Osteoblast (primary cell): ENCODE measurements at regions not wholly inside any gene's neighbourhood (a gene's known extent, or its start where the extent isn't known, plus 50 kb on each side); places are given as distances from the start of the nearest gene placed in this dataset.

Experiments
- DNase-seq: peaks from one replicate; pipeline ENCODE4 v3.0.0; 2011; ENCODE audit warnings: low spot score, mixed read lengths; ENCODE audit not compliant: insufficient read length; ENCODE audit errors: missing footprints
- H2AFZ ChIP-seq: 2 replicates; pipeline ENCODE4 v1.6.0; 2011; ENCODE audit warnings: mild to moderate bottlenecking, low read length
- H3K27ac ChIP-seq: 2 replicates; pipeline ENCODE4 v1.5.1; 2011; ENCODE audit warnings: mild to moderate bottlenecking, low read depth, low read length, moderate library complexity
- H3K27me3 ChIP-seq: 2 replicates; pipeline ENCODE4 v1.6.0; 2012; ENCODE audit warnings: mild to moderate bottlenecking, control low read depth, inconsistent platforms, low read length, moderate library complexity; ENCODE audit not compliant: insufficient read depth
- H3K36me3 ChIP-seq: 2 replicates; pipeline ENCODE4 v1.5.1; 2011; ENCODE audit warnings: mild to moderate bottlenecking, low read length, control low read depth, moderate library complexity; ENCODE audit not compliant: insufficient read depth
- H3K4me1 ChIP-seq: 2 replicates; pipeline ENCODE4 v1.5.1; 2011; ENCODE audit warnings: mild to moderate bottlenecking, low read length, control low read depth, moderate library complexity; ENCODE audit not compliant: insufficient read depth
- H3K4me2 ChIP-seq: 2 replicates; pipeline ENCODE4 v1.6.0; 2011; ENCODE audit warnings: mild to moderate bottlenecking, low read length; ENCODE audit not compliant: insufficient read depth
- H3K4me3 ChIP-seq: fragments of 200-600 bp; sonication (generic); 3 replicates; pipeline ENCODE4 v1.5.1; 2012; ENCODE audit warnings: mild to moderate bottlenecking, low read length, inconsistent platforms; ENCODE audit not compliant: insufficient read depth
- H3K79me2 ChIP-seq: 2 replicates; pipeline ENCODE4 v1.6.0; 2012; ENCODE audit warnings: mild to moderate bottlenecking, low read length, control low read depth, inconsistent platforms; ENCODE audit not compliant: insufficient read depth
- H3K9me3 ChIP-seq: 2 replicates; pipeline ENCODE4 v1.5.1; 2011; ENCODE audit warnings: low read depth, low read length, control low read depth
- H4K20me1 ChIP-seq: 2 replicates; pipeline ENCODE4 v1.6.0; 2012; ENCODE audit warnings: mild to moderate bottlenecking, low read length, control low read depth; ENCODE audit not compliant: insufficient read depth
- TF ChIP-seq, protein P1 (sequence below): IDR thresholded peaks from 2 replicates; pipeline ENCODE4 v1.5.1; 2011; ENCODE audit warnings: mild to moderate bottlenecking, low read depth, low read length, moderate library complexity; ENCODE audit errors: extremely low read depth

DNA sequence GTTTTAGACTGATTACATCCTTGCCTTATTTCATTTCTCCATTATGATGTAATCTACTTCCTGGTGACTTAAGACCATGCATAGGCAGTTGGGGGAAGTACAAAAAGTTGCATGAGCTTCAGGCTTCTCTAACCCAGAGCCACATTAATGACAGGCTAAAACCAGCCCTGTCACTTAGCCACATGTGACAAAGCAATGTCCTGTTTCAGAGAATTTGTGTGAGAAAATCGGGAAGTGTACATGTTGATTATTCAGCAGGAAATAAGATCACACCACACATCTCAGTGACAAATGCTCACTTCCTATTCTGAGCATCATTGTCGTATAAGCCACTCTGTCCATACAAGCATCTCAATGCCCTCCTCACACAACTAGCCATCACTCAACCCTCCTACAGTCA, 98.5 kb upstream of the MAGEB16 start:
- no peak overlapping the region for H3K4me2 ChIP-seq
- no peak overlapping the region for H3K27ac ChIP-seq
- no peak overlapping the region for H2AFZ ChIP-seq
- peak; percentile 62 for DNase-seq
- no peaks in the 10 kb centered on the region for H3K36me3 ChIP-seq
- no peaks in the 10 kb centered on the region for H3K9me3 ChIP-seq
- H4K20me1 ChIP-seq, result no peaks in the 10 kb centered on the region
- no peak overlapping the region for H3K4me3 ChIP-seq
- TF ChIP-seq, protein P1, sequence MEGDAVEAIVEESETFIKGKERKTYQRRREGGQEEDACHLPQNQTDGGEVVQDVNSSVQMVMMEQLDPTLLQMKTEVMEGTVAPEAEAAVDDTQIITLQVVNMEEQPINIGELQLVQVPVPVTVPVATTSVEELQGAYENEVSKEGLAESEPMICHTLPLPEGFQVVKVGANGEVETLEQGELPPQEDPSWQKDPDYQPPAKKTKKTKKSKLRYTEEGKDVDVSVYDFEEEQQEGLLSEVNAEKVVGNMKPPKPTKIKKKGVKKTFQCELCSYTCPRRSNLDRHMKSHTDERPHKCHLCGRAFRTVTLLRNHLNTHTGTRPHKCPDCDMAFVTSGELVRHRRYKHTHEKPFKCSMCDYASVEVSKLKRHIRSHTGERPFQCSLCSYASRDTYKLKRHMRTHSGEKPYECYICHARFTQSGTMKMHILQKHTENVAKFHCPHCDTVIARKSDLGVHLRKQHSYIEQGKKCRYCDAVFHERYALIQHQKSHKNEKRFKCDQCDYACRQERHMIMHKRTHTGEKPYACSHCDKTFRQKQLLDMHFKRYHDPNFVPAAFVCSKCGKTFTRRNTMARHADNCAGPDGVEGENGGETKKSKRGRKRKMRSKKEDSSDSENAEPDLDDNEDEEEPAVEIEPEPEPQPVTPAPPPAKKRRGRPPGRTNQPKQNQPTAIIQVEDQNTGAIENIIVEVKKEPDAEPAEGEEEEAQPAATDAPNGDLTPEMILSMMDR, result no peak
- no peaks in the 10 kb centered on the region for H3K4me1 ChIP-seq
- no peaks in the 10 kb centered on the region for H3K79me2 ChIP-seq
- no peaks in the 10 kb centered on the region for H3K27me3 ChIP-seq

DNA sequence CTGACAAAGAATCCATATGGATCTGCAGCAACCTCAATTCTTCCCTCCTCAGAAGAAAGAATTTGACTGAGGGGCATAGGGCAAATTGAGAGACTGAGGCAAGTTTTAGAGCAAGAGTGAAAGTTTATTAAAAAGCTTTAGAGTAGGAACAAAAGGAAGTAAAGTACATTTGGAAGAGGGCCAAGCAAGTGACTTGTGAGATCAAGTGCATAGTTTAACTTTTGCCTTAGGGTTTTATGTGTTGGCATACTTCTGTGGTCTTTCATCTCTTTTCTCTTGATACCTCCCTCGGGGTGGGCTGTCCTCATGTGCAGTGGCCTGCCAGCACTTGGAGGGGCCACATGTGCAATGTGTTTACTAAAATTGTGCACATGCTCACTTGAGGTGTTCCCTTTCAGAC, 98.0 kb upstream of the MAGEB16 start:
- no peaks in the 10 kb centered on the region for H4K20me1 ChIP-seq
- H3K27ac ChIP-seq, result no peak overlapping the region
- no peaks in the 10 kb centered on the region for H3K4me1 ChIP-seq
- H3K79me2 ChIP-seq, result no peaks in the 10 kb centered on the region
- no peak overlapping the region for H2AFZ ChIP-seq
- no peak overlapping the region for H3K4me2 ChIP-seq
- no peaks in the 10 kb centered on the region for H3K27me3 ChIP-seq
- H3K9me3 ChIP-seq, result no peaks in the 10 kb centered on the region
- H3K4me3 ChIP-seq, result no peak overlapping the region
- TF ChIP-seq, protein P1, result no peak
- no peaks in the 10 kb centered on the region for H3K36me3 ChIP-seq
- no peak for DNase-seq

DNA sequence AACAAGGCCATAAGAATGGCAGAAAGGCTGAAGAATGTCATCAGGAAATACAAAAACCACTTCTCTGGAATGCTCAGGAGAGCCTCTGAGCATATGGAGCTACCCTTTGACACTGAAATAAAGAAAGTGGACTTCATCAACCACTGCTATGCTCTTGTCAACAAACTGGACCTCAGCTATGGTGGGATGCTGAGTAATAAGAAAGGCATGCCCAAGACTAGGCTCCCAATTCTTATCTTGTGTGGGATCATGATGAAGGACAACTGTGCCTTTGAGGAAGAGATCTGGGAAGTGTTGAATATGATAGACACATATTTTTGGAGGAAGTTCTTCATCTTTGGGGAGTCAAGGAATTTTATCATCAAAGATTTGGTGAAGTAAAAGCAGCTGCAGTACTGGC, 86.9 kb upstream of the MAGEB16 start:
- peaks cover 3% of the 10 kb centered on the region for H3K9me3 ChIP-seq

DNA sequence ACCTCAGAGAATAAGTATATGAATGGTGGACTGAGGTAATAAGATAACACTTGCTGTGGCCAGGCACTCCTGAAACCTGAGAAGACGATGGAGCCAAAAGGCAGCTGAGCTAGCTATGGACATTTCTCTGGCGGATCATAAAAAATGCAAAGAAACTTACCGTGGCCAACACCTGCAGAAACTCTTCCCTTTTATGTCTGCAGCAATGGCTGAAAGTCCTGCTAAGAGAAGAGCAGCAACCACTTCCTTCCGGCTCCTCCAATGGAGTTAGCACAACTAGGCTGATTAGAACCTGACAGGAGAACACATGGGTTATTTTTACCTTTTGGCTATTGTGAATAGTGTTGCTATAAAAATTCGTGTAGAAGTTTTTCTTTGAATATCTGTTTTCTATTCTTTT, 76.0 kb upstream of the MAGEB16 start:
- no peaks in the 10 kb centered on the region for H3K36me3 ChIP-seq
- no peaks in the 10 kb centered on the region for H4K20me1 ChIP-seq
- TF ChIP-seq, protein P1, result no peak
- no peaks in the 10 kb centered on the region for H3K79me2 ChIP-seq
- H3K4me3 ChIP-seq, result no peak overlapping the region
- no peak overlapping the region for H3K4me2 ChIP-seq
- H3K27me3 ChIP-seq, result no peaks in the 10 kb centered on the region
- no peaks in the 10 kb centered on the region for H3K4me1 ChIP-seq
- no peak overlapping the region for H2AFZ ChIP-seq
- H3K27ac ChIP-seq, result no peak overlapping the region
- no peak for DNase-seq
- H3K9me3 ChIP-seq, result no peaks in the 10 kb centered on the region

More for the DNA sequence above, 86.9 kb upstream of the MAGEB16 start:
- Histone ChIP-seq H4K20me1 (no peaks in the 10 kb centered on the region), H3K79me2 (no peaks in the 10 kb centered on the region), H3K4me3 (no peak overlapping the region), H3K27me3 (no peaks in the 10 kb centered on the region), H3K4me1 (no peaks in the 10 kb centered on the region), H2AFZ (no peak overlapping the region), H3K27ac (no peak overlapping the region), H3K36me3 (no peaks in the 10 kb centered on the region), H3K4me2 (no peak overlapping the region)
- TF ChIP-seq, protein P1, result no peak
- no peak for DNase-seq
